Adrenal gland (tissue), 5 donors: ENCODE measurements at regions not wholly inside any gene's neighbourhood (a gene's known extent, or its start where the extent isn't known, plus 50 kb on each side); places are given as distances from the start of the nearest gene placed in this dataset.

Experiments
- CTCF ChIP-seq, 6 experiments: fragments of 450-650 bp in 4 of 6; fragments of 200-600 bp in 2 of 6; sonication (generic) in 1 of 6; IDR thresholded peaks; 1 replicate in 5 of 6; 2 replicates in 1 of 6; pipeline versions ENCODE4 v1.5.1 to v1.8.0; 2016 to 2021; ENCODE audit warnings: antibody characterized with exemption in 6 of 6, mild to moderate bottlenecking in 2 of 6, moderate library complexity in 1 of 6
- POLR2A ChIP-seq, 2 donors: fragments of 450-650 bp; IDR thresholded peaks; one replicate each; pipeline ENCODE4 v1.6.1; 2017; ENCODE audit warnings: antibody characterized with exemption in 2 of 2, mild to moderate bottlenecking in 2 of 2, moderate library complexity in 1 of 2
- donor health status: DM: no; HTN: no; CAD: no.

GRCh38 chr1:241412646-241413045 lies 55.6 kb upstream of the RGS7 start:
- no peak for TF ChIP-seq POLR2A (IDR thresholded peaks at IDR 0.05)
- TF ChIP-seq CTCF (IDR thresholded peaks at IDR 0.05): no peak
